ENCODE measurements at regions not wholly inside any gene's neighbourhood (a gene's known extent, or its start where the extent isn't known, plus 50 kb on each side); places are given as distances from the start of the nearest gene placed in this dataset.
"Not testable (repeated sequence)": the region's sequence is repeated elsewhere in the genome, so short reads cannot be mapped to it uniquely, and the experiment has no call there.

GRCh38 chr5:82889088-82889487 is 188.1 kb downstream of the TMEM167A start:
- DNase-seq (ENCODE audit: low read depth), result no peak

GRCh38 chr5:82886911-82887310 is 190.3 kb downstream of the TMEM167A start:
- DNase-seq (ENCODE audit: low read depth), result no peak

GRCh38 chr5:82885627-82886389 is 191.4 kb downstream of the TMEM167A start:
- DNase-seq (ENCODE audit: low read depth), result no peak

GRCh38 chr5:82884821-82885471 is 192.2 kb downstream of the TMEM167A start:
- no peak for DNase-seq (ENCODE audit: low read depth)

GRCh38 chr5:82882316-82882715 is 194.9 kb downstream of the TMEM167A start:
- no peak for DNase-seq (ENCODE audit: low read depth)

- DNase-seq (ENCODE audit: low read depth), result no peak
Measured at GRCh38 chr5:82881571-82882174, 195.5 kb downstream of the TMEM167A start.

GRCh38 chr5:82879089-82879488 is 198.1 kb downstream of the TMEM167A start:
- no peak for DNase-seq (ENCODE audit: low read depth)

GRCh38 chr5:82873452-82873851 is 203.7 kb downstream of the TMEM167A start:
- DNase-seq (ENCODE audit: low read depth), result no peak

- not testable (repeated sequence) for DNase-seq (ENCODE audit: low read depth)
Measured at GRCh38 chr5:82872321-82873288, 204.6 kb downstream of the TMEM167A start.

- no peak for DNase-seq (ENCODE audit: low read depth)
Measured at GRCh38 chr5:82865625-82866024, 211.6 kb downstream of the TMEM167A start.

- DNase-seq (ENCODE audit: low read depth), result no peak
Measured at GRCh38 chr5:82863266-82863665, 213.9 kb downstream of the TMEM167A start.

- no peak for DNase-seq (ENCODE audit: low read depth)
Measured at GRCh38 chr5:82862711-82863110, 214.5 kb downstream of the TMEM167A start.

- no peak for DNase-seq (ENCODE audit: low read depth)
Measured at GRCh38 chr5:82862261-82862660, 214.9 kb downstream of the TMEM167A start.

GRCh38 chr5:82861701-82862100 is 215.5 kb downstream of the TMEM167A start:
- DNase-seq (ENCODE audit: low read depth), result no peak

- no peak for DNase-seq (ENCODE audit: low read depth)
Measured at GRCh38 chr5:82859451-82860140, 217.6 kb downstream of the TMEM167A start.

GRCh38 chr5:82858151-82859025 is 218.8 kb downstream of the TMEM167A start:
- no peak for DNase-seq (ENCODE audit: low read depth)

GRCh38 chr5:82855893-82856550 is 221.2 kb downstream of the TMEM167A start:
- DNase-seq (ENCODE audit: low read depth), result no peak

GRCh38 chr5:82854956-82855355 is 222.2 kb downstream of the TMEM167A start:
- DNase-seq (ENCODE audit: low read depth), result no peak

- no peak for DNase-seq (ENCODE audit: low read depth)
Measured at GRCh38 chr5:82851471-82851870, 225.7 kb downstream of the TMEM167A start.

- DNase-seq (ENCODE audit: low read depth), result no peak
Measured at GRCh38 chr5:82850393-82850792, 226.8 kb downstream of the TMEM167A start.
